Subcutaneous abdominal adipose tissue (tissue), 5 donors: ENCODE measurements at regions not wholly inside any gene's neighbourhood (a gene's known extent, or its start where the extent isn't known, plus 50 kb on each side); places are given as distances from the start of the nearest gene placed in this dataset.

ENCODE experiments used
- H3K27ac ChIP-seq: one replicate; pipeline ENCODE4 v1.7.0; 2013; ENCODE audit warnings: low read depth, mild to moderate bottlenecking, inconsistent platforms, low read length, moderate library complexity
- H3K27me3 ChIP-seq, 5 donors: one replicate each; pipeline ENCODE4 v1.7.0; 2013; ENCODE audit warnings: low read length in 5 of 5, inconsistent platforms in 1 of 5; ENCODE audit not compliant: control insufficient read depth in 5 of 5, insufficient read depth in 4 of 5
- H3K36me3 ChIP-seq, 5 donors: one replicate each; pipeline ENCODE4 v1.7.0; 2013; ENCODE audit warnings: low read length in 5 of 5; ENCODE audit not compliant: control insufficient read depth in 5 of 5, insufficient read depth in 5 of 5
- H3K4me1 ChIP-seq, 5 donors: one replicate each; pipeline ENCODE4 v1.7.0; 2013; ENCODE audit warnings: low read length in 5 of 5, mild to moderate bottlenecking in 3 of 5, moderate library complexity in 1 of 5; ENCODE audit not compliant: control insufficient read depth in 5 of 5, insufficient read depth in 5 of 5
- H3K4me3 ChIP-seq, 5 donors: one replicate each; pipeline ENCODE4 v1.7.0; 2013; ENCODE audit warnings: low read length in 5 of 5, low read depth in 1 of 5
- H3K9ac ChIP-seq, 5 donors: one replicate each; pipeline ENCODE4 v1.7.0; 2013; ENCODE audit warnings: low read length in 5 of 5, mild to moderate bottlenecking in 4 of 5, moderate library complexity in 3 of 5
- H3K9me3 ChIP-seq, 5 donors: one replicate each; pipeline ENCODE4 v1.7.0; 2013; ENCODE audit warnings: low read length in 5 of 5; ENCODE audit not compliant: control insufficient read depth in 5 of 5
- donor health status: healthy.
- donor health status: healthy.
- donor health status: healthy.
- donor health status: healthy.
- donor health status: healthy.

- peaks cover 3 to 12% (median 5%) of the 10 kb centered on the region in 5 donors for H3K27me3 ChIP-seq
- H3K27ac ChIP-seq, result no peak overlapping the region
- H3K36me3 ChIP-seq, result no peaks in the 10 kb centered on the region
- no peak overlapping the region for H3K9ac ChIP-seq
- no peak overlapping the region for H3K4me3 ChIP-seq
- peaks cover 0 to 3% (median 0%) of the 10 kb centered on the region in 5 donors for H3K9me3 ChIP-seq
- peaks cover 0 to 14% (median 0%) of the 10 kb centered on the region in 5 donors for H3K4me1 ChIP-seq
Observed at GRCh38 chr13:111844222-111844671, 222.7 kb upstream of the SOX1 start.

DNA sequence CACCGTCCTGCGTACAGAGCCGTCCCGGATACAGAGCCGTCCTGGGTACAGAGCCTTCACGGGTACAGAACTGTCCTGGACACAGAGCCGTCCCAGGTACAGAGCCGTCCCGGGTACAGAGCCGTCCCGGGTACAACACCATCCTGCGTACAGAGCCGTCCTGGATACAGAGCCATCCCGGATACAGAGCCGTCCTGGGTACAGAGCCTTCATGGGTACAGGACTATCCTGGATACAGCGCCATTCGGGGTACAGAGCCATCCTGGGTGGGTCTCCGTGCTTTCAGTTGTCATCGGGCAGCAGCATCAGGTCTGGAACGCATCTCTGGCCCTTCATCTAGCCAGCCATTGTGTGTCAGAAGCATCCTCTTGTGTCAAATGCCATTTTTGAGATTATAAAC is 222.3 kb upstream of the SOX1 start:
- Histone ChIP-seq H3K9me3 (peaks cover 0 to 3% (median 0%) of the 10 kb centered on the region in 5 donors), H3K27me3 (peaks cover 3 to 12% (median 7%) of the 10 kb centered on the region in 5 donors)

GRCh38 chr13:111845621-111846351 is 221.2 kb upstream of the SOX1 start:
- Histone ChIP-seq H3K4me3 (no peak overlapping the region), H3K27ac (no peak overlapping the region), H3K27me3 (peaks cover 3 to 16% (median 11%) of the 10 kb centered on the region in 5 donors)

More for the DNA sequence above, 222.3 kb upstream of the SOX1 start:
- H3K4me1 ChIP-seq, result peaks cover 0 to 14% (median 0%) of the 10 kb centered on the region in 5 donors
- H3K27ac ChIP-seq, result no peak overlapping the region
- no peak overlapping the region for H3K4me3 ChIP-seq
- no peak overlapping the region for H3K9ac ChIP-seq
- no peaks in the 10 kb centered on the region for H3K36me3 ChIP-seq

GRCh38 chr13:111846391-111847159 is 220.4 kb upstream of the SOX1 start:
- Histone ChIP-seq H3K27ac (no peak overlapping the region), H3K4me3 (peak overlapping the region in 1 of 5 donors; percentile 42), H3K9ac (no peak overlapping the region), H3K36me3 (no peaks in the 10 kb centered on the region), H3K27me3 (peaks cover 3 to 18% (median 11%) of the 10 kb centered on the region in 5 donors), H3K4me1 (peaks cover 0 to 14% (median 0%) of the 10 kb centered on the region in 5 donors), H3K9me3 (peaks cover 0 to 3% (median 0%) of the 10 kb centered on the region in 5 donors)

More at GRCh38 chr13:111845621-111846351, 221.2 kb upstream of the SOX1 start:
- peaks cover 0 to 3% (median 0%) of the 10 kb centered on the region in 5 donors for H3K9me3 ChIP-seq
- H3K36me3 ChIP-seq, result no peaks in the 10 kb centered on the region
- no peak overlapping the region for H3K9ac ChIP-seq
- peaks cover 0 to 14% (median 0%) of the 10 kb centered on the region in 5 donors for H3K4me1 ChIP-seq

- Histone ChIP-seq H3K27ac (no peak overlapping the region), H3K4me1 (peaks cover 0 to 14% (median 0%) of the 10 kb centered on the region in 5 donors), H3K9ac (no peak overlapping the region), H3K9me3 (peaks cover 0 to 3% (median 0%) of the 10 kb centered on the region in 5 donors), H3K36me3 (no peaks in the 10 kb centered on the region), H3K4me3 (no peak overlapping the region), H3K27me3 (peaks cover 8 to 27% (median 12%) of the 10 kb centered on the region in 5 donors)
Observed at GRCh38 chr13:111847964-111848363, 219.0 kb upstream of the SOX1 start.

- Histone ChIP-seq H3K36me3 (no peaks in the 10 kb centered on the region), H3K9me3 (peaks cover 0 to 2% (median 0%) of the 10 kb centered on the region in 5 donors), H3K27ac (no peak overlapping the region), H3K9ac (no peak overlapping the region), H3K4me1 (peaks cover 0 to 13% (median 0%) of the 10 kb centered on the region in 5 donors), H3K27me3 (peaks cover 8 to 33% (median 14%) of the 10 kb centered on the region in 5 donors), H3K4me3 (no peak overlapping the region)
Observed at GRCh38 chr13:111850458-111850857, 216.5 kb upstream of the SOX1 start.

DNA sequence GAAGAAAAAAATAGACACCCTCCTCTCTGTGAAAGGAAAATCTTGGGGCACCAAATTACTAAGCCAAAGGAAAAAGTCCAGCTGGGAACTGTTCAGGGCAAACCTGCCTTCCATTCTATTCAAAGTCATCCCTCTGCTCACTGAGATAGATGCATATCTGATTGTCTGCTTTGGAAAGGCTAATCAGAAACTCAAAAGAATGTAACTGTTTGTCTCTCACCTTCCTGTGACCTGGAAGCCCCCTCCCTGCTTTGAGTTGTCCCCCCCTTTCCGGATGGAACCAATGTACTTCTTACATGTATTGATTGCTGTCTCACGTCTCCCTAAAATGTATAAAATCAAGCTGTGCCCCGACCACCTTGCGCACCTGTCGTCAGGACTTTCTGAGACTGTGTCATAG is 216.0 kb upstream of the SOX1 start:
- Histone ChIP-seq H3K4me3 (no peak overlapping the region), H3K27me3 (peaks cover 9 to 36% (median 12%) of the 10 kb centered on the region in 5 donors), H3K36me3 (no peaks in the 10 kb centered on the region), H3K27ac (no peak overlapping the region), H3K4me1 (peaks cover 0 to 9% (median 0%) of the 10 kb centered on the region in 5 donors), H3K9me3 (peaks cover 0 to 2% (median 0%) of the 10 kb centered on the region in 5 donors), H3K9ac (no peak overlapping the region)

DNA sequence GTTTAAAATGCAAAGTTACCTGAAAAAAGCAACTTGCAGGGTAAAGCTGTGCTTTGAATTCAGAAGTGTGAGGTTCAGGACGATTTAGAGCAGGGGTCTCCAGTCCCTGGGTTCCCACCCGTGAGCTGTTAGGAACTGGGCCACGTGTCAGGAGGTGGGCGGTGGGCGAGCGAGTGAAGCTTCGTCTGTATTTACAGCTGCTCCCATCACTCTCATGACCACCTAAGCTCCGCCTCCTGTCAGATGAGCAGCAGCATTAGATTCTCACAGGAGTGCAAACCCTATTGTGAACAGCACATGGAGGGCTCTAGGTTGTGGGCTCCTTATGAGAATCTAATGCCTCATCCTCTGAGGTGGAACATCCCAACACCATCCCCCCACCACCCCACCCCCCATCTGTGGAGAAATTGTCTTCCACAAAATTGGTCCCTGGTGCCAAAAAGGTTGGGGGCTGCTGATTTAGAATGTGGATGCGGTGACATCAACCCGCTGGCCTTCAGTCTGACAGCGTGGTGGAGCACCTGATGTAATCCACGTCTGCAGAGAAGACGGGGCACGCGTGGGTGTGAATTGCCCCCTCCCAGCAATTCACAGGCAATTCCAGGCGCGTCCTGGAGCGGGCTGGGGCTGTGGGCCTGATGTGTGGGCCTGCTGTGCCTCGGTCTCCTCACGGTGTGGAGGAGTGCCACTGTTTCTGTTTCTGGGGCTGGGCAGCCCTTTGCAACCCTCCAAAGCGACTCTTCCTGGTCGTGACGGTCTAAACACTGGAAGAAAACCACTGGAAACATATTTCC is 214.0 kb upstream of the SOX1 start:
- Histone ChIP-seq H3K4me1 (no peaks in the 10 kb centered on the region), H3K27me3 (peaks cover 4 to 43% (median 12%) of the 10 kb centered on the region in 5 donors), H3K36me3 (no peaks in the 10 kb centered on the region), H3K4me3 (no peak overlapping the region), H3K9me3 (peaks cover 0 to 3% (median 0%) of the 10 kb centered on the region in 5 donors), H3K9ac (no peak overlapping the region), H3K27ac (no peak overlapping the region)

DNA sequence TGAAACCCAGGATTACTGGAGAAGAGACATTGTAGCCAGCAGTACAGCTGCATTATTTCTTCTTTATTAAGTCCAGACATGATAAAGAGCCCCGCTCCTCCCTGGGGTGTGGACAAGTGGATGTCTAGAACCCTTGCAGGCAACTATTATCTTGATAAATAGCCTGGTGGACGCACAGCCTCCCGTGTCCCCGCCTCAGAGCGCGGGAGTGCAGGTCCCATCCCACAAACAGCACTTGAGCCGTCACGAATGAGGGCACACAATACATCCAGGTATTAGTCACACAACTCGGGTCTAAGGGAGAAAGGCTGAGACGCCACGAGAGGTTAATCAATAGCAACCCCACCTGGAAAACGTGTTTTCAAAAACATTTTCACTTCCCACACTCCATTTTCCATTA is 213.2 kb upstream of the SOX1 start:
- Histone ChIP-seq H3K4me1 (no peaks in the 10 kb centered on the region), H3K36me3 (no peaks in the 10 kb centered on the region), H3K27me3 (peaks cover 4 to 43% (median 12%) of the 10 kb centered on the region in 5 donors), H3K9ac (no peak overlapping the region), H3K4me3 (no peak overlapping the region), H3K9me3 (peaks cover 0 to 3% (median 0%) of the 10 kb centered on the region in 5 donors), H3K27ac (no peak overlapping the region)
